ENCODE measurements at regions not wholly inside any gene's neighbourhood (a gene's known extent, or its start where the extent isn't known, plus 50 kb on each side); places are given as distances from the start of the nearest gene placed in this dataset.

GRCh38 chr9:102875687-102876086 is 119.4 kb upstream of the CYLC2 start:
- TF ChIP-seq CEBPB (IDR thresholded peaks at IDR 0.05) (no peak), RAD21 (IDR thresholded peaks at IDR 0.05; ENCODE audit: low read depth) (no peak), ZBTB7A (IDR thresholded peaks at IDR 0.05; ENCODE audit: low read depth) (no peak), FOXM1 (IDR thresholded peaks at IDR 0.05; ENCODE audit: borderline replicate concordance, low read depth) (no peak), USF1 (IDR thresholded peaks at IDR 0.05) (no peak), TEAD4 (IDR thresholded peaks at IDR 0.05) (no peak)

- TF ChIP-seq RAD21 (IDR thresholded peaks at IDR 0.05; ENCODE audit: low read depth): no peak
- TF ChIP-seq NFIC (IDR thresholded peaks at IDR 0.05): no peak
- TF ChIP-seq ZBTB7A (IDR thresholded peaks at IDR 0.05; ENCODE audit: low read depth): no peak
- no peak for TF ChIP-seq TCF12 (IDR thresholded peaks at IDR 0.05; ENCODE audit: low read depth)
- no peak for TF ChIP-seq FOXM1 (IDR thresholded peaks at IDR 0.05; ENCODE audit: borderline replicate concordance, low read depth)
- TF ChIP-seq CEBPB (IDR thresholded peaks at IDR 0.05): no peak
- no peak for TF ChIP-seq REST (IDR thresholded peaks at IDR 0.05; ENCODE audit: low read depth)
- TF ChIP-seq USF1 (IDR thresholded peaks at IDR 0.05): no peak
- no peak for TF ChIP-seq EP300 (IDR thresholded peaks at IDR 0.05; ENCODE audit: borderline replicate concordance)
- TF ChIP-seq MAX (IDR thresholded peaks at IDR 0.05): no peak
- no peak for TF ChIP-seq YY1 (IDR thresholded peaks at IDR 0.05; ENCODE audit: low read depth)
- TF ChIP-seq EGR1 (IDR thresholded peaks at IDR 0.05): no peak
These were observed 127.6 kb upstream of the CYLC2 start for GRCh38 chr9:102867488-102867887.

- TF ChIP-seq NFIC (IDR thresholded peaks at IDR 0.05) (no peak), EGR1 (IDR thresholded peaks at IDR 0.05) (no peak)
These were observed 132.7 kb upstream of the CYLC2 start for GRCh38 chr9:102862478-102862877.

- TF ChIP-seq CEBPB (IDR thresholded peaks at IDR 0.05) (no peak), ZBTB7A (IDR thresholded peaks at IDR 0.05; ENCODE audit: low read depth) (no peak)
These were observed 139.5 kb upstream of the CYLC2 start for GRCh38 chr9:102855641-102856040.

- TF ChIP-seq TAF1 (IDR thresholded peaks at IDR 0.05; ENCODE audit: low read depth) (no peak), MAX (IDR thresholded peaks at IDR 0.05) (no peak), USF1 (IDR thresholded peaks at IDR 0.05) (no peak), TCF12 (IDR thresholded peaks at IDR 0.05; ENCODE audit: low read depth) (no peak), NFIC (IDR thresholded peaks at IDR 0.05) (no peak), CREB1 (IDR thresholded peaks at IDR 0.05; ENCODE audit: low read depth) (no peak), EP300 (IDR thresholded peaks at IDR 0.05; ENCODE audit: borderline replicate concordance) (no peak), REST (IDR thresholded peaks at IDR 0.05; ENCODE audit: low read depth) (no peak), ZBTB7A (IDR thresholded peaks at IDR 0.05; ENCODE audit: low read depth) (no peak), YY1 (IDR thresholded peaks at IDR 0.05; ENCODE audit: low read depth) (no peak), TEAD4 (IDR thresholded peaks at IDR 0.05) (no peak), CEBPB (IDR thresholded peaks at IDR 0.05) (no peak)
These were observed 149.2 kb upstream of the CYLC2 start for GRCh38 chr9:102845827-102846371.

- TF ChIP-seq YY1 (IDR thresholded peaks at IDR 0.05; ENCODE audit: low read depth) (no peak), TCF12 (IDR thresholded peaks at IDR 0.05; ENCODE audit: low read depth) (no peak), TAF1 (IDR thresholded peaks at IDR 0.05; ENCODE audit: low read depth) (no peak), ZBTB7A (IDR thresholded peaks at IDR 0.05; ENCODE audit: low read depth) (no peak), NFIC (IDR thresholded peaks at IDR 0.05) (no peak), CREB1 (IDR thresholded peaks at IDR 0.05; ENCODE audit: low read depth) (no peak), REST (IDR thresholded peaks at IDR 0.05; ENCODE audit: low read depth) (no peak), TEAD4 (IDR thresholded peaks at IDR 0.05) (no peak), USF1 (IDR thresholded peaks at IDR 0.05) (no peak), MAX (IDR thresholded peaks at IDR 0.05) (no peak), EGR1 (IDR thresholded peaks at IDR 0.05) (no peak), CEBPB (IDR thresholded peaks at IDR 0.05) (no peak), FOXM1 (IDR thresholded peaks at IDR 0.05; ENCODE audit: borderline replicate concordance, low read depth) (no peak), EP300 (IDR thresholded peaks at IDR 0.05; ENCODE audit: borderline replicate concordance) (no peak), RAD21 (IDR thresholded peaks at IDR 0.05; ENCODE audit: low read depth) (no peak)
These were observed 150.4 kb upstream of the CYLC2 start for GRCh38 chr9:102844716-102845115.

Data from Ishikawa (cell line).